ENCODE measurements at regions not wholly inside any gene's neighbourhood (a gene's known extent, or its start where the extent isn't known, plus 50 kb on each side); places are given as distances from the start of the nearest gene placed in this dataset.

DNA sequence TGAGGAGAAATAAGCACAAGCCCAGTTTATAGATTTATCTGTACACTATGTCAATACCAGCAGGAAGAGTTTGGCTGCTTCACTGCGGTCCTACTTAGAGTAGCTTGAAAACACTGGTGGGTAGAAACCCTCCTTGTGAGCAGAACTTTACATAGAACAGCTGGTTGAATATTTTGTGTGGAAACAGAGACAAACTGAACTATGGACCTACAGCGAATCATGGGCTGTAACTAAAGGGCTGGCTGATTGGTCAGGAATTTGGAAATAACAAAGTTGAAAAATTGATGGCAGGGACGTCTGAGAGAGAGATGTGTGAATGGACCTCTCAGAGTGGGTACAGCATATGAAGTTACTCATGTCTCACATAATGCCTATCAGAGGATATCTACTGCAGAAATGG is 392.5 kb downstream of the MAN2A1 start:
- Histone ChIP-seq H3K9me3 (no peaks in the 10 kb centered on the region), H3K4me3 (no peak overlapping the region), H3K27ac (no peak overlapping the region), H3K27me3 (no peaks in the 10 kb centered on the region), H3K36me3 (no peaks in the 10 kb centered on the region), H3K4me1 (peaks cover 0 to 16% (median 6%) of the 10 kb centered on the region in 4 donors)
- TF ChIP-seq POLR2AphosphoS5 (IDR thresholded peaks at IDR 0.05), result no peak
- TF ChIP-seq EP300 (IDR thresholded peaks at IDR 0.05), result no peak
- TF ChIP-seq, protein P1, sequence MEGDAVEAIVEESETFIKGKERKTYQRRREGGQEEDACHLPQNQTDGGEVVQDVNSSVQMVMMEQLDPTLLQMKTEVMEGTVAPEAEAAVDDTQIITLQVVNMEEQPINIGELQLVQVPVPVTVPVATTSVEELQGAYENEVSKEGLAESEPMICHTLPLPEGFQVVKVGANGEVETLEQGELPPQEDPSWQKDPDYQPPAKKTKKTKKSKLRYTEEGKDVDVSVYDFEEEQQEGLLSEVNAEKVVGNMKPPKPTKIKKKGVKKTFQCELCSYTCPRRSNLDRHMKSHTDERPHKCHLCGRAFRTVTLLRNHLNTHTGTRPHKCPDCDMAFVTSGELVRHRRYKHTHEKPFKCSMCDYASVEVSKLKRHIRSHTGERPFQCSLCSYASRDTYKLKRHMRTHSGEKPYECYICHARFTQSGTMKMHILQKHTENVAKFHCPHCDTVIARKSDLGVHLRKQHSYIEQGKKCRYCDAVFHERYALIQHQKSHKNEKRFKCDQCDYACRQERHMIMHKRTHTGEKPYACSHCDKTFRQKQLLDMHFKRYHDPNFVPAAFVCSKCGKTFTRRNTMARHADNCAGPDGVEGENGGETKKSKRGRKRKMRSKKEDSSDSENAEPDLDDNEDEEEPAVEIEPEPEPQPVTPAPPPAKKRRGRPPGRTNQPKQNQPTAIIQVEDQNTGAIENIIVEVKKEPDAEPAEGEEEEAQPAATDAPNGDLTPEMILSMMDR (IDR thresholded peaks at IDR 0.05), result no peak
- TF ChIP-seq POLR2A (IDR thresholded peaks at IDR 0.05), result no peak
- intact Hi-C loops (cut with DNase I), result no loop called here
- no peak for DNase-seq
- 88 to 89% methylated on average over 3 of the region's 3 CpGs for WGBS, 2 donors

DNA sequence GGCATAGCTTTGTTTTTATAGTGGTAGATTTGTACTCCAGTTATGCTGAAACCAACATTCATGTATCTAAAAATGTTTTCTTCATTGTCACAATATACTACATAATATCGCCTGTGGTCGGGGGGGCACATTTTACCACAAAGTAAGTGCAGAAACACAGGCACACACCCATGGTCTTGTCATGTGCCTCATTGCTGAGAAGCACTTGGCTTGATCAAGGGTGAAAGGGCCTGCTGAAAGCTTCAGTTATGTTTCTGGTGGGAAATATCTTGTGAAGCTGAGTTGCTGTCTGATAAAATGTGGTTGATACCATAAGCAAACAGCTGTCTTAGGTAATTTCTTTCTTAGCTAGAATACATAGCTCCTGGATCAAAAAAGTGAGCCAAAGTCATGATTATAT is 393.1 kb downstream of the MAN2A1 start:
- 93 to 95% methylated on average over 2 of the region's 2 CpGs for WGBS, 2 donors
- no peak for DNase-seq
- Histone ChIP-seq H3K4me1 (peaks cover 0 to 16% (median 6%) of the 10 kb centered on the region in 4 donors), H3K27me3 (no peaks in the 10 kb centered on the region), H3K4me3 (no peak overlapping the region), H3K9me3 (no peaks in the 10 kb centered on the region), H3K36me3 (no peaks in the 10 kb centered on the region), H3K27ac (no peak overlapping the region)
- intact Hi-C loops (cut with DNase I), result no loop called here
- TF ChIP-seq, protein P1 (IDR thresholded peaks at IDR 0.05), result no peak

DNA sequence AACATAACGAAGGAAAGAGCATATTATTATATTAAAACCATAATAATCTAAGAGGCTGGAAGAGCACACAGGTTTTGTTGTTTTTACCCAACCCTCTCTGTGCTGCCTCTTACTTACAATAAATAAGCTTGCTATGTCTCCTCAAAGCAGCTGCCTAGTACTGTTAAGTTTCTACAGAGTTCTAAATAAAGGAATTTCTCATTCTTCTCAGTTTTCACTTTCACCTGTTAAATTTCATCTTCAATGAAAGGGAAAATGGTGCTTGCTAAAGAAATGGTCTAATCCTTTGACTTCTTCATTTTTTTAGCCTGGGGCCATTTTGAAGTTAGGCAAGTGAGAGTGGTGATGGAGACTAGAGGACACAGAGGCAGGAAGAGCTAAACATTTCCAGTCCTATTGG is 396.1 kb downstream of the MAN2A1 start:
- no peaks in the 10 kb centered on the region for H3K27me3 ChIP-seq
- peaks cover 0 to 16% (median 6%) of the 10 kb centered on the region in 4 donors for H3K4me1 ChIP-seq
- TF ChIP-seq EP300 (IDR thresholded peaks at IDR 0.05) (no peak), POLR2AphosphoS5 (IDR thresholded peaks at IDR 0.05) (no peak), POLR2A (IDR thresholded peaks at IDR 0.05) (no peak)
- TF ChIP-seq, protein P1 (IDR thresholded peaks at IDR 0.05), result no peak
- intact Hi-C loops (cut with DNase I), result loop anchor here (5.0 kb wide), 1 partner anchor 84 kb away; no protein-coding TSS in a partner anchor
- H3K9me3 ChIP-seq, result no peaks in the 10 kb centered on the region
- no peak for DNase-seq
- no peak overlapping the region for H3K4me3 ChIP-seq
- H3K36me3 ChIP-seq, result no peaks in the 10 kb centered on the region
- H3K27ac ChIP-seq, result peak overlapping the region in 1 of 4 donors; percentile 4
- WGBS, 2 donors, result 97 to 100% methylated on average over 1 of the region's 1 CpG

DNA sequence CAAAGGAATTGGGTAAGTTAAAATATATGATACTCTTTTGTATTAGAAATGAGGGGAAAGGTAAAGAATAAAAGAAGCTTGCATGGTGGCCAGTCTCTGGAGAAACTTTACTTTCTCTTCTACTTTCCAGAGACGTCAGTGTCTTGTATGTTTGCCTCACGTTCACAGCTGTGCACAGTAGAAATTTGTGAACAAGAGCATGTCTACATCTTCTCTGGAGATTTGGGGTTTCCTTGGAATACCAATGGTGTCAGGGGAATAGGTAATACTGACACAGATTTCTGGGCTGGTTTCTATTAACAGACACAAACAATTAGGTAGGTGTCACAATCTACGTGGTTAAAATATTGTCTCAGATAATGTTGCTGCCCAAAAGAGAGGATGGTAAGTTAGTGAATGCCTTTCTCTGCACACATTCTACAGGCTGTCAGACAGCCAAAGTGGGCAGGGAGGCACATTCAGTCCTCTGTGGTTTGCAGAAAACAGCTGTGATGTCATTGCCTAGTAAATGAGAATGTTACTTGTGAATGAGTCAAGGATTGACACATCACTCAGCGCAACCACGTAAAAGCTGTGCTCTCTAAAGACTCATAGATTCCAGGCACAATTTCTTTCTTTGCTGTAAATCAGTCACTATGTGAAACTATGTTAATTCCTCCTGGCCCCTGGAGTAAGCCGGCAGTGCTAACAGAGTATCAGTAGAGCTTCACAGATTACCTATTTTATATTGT is 397.1 kb downstream of the MAN2A1 start:
- Histone ChIP-seq H3K36me3 (no peaks in the 10 kb centered on the region), H3K4me3 (no peak overlapping the region), H3K27ac (peak overlapping the region in 1 of 4 donors; percentile 32), H3K4me1 (peaks cover 0 to 16% (median 6%) of the 10 kb centered on the region in 4 donors), H3K27me3 (no peaks in the 10 kb centered on the region), H3K9me3 (no peaks in the 10 kb centered on the region)
- WGBS, 2 donors, result 62 to 70% methylated on average over 6 of the region's 6 CpGs
- DNase-seq, result peak; percentile 82
- TF ChIP-seq, protein P1 (IDR thresholded peaks at IDR 0.05), result no peak
- TF ChIP-seq EP300 (IDR thresholded peaks at IDR 0.05) (peak; percentile 77 to 96 (median 86)), POLR2AphosphoS5 (IDR thresholded peaks at IDR 0.05) (peak; percentile 56 to 80 (median 69))
- intact Hi-C loops (cut with DNase I), result loop anchor here (5.0 kb wide), 1 partner anchor 85 kb away; no protein-coding TSS in a partner anchor
